ENCODE measurements at regions not wholly inside any gene's neighbourhood (a gene's known extent, or its start where the extent isn't known, plus 50 kb on each side); places are given as distances from the start of the nearest gene placed in this dataset.

DNA sequence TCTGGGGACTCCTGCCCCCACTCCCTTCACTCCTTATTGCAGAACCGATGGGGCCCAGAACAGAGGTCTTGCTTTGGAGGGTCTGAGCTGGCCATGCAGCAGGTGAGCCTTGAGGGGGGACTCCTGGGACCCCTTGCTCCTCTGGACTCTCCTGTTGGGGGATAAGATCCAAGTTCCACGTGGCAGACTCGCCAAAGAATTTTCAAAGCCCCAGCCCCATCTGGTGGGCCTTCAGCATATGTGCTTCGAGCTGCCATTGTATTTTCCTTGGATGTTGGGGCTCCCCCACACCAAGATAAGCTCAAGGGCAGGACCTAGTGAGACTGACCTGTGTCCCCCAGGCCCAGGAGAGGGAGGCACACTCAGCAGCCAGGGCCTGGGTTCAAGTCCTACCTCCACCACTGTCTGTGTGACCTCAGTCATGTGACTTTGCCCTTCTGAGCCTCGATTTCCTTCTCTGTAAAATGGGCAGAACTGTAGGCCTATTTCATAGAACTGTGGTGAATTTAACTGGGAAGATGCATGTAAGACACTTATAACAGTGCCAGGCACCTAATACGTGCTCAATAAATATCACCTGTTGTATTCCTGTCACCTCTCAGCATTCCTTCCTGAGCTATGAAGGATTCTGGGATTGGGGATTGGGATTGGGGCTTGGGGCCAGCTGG lies 115.5 kb downstream of the VEGFA start (continued):
- TF ChIP-seq, protein P1, sequence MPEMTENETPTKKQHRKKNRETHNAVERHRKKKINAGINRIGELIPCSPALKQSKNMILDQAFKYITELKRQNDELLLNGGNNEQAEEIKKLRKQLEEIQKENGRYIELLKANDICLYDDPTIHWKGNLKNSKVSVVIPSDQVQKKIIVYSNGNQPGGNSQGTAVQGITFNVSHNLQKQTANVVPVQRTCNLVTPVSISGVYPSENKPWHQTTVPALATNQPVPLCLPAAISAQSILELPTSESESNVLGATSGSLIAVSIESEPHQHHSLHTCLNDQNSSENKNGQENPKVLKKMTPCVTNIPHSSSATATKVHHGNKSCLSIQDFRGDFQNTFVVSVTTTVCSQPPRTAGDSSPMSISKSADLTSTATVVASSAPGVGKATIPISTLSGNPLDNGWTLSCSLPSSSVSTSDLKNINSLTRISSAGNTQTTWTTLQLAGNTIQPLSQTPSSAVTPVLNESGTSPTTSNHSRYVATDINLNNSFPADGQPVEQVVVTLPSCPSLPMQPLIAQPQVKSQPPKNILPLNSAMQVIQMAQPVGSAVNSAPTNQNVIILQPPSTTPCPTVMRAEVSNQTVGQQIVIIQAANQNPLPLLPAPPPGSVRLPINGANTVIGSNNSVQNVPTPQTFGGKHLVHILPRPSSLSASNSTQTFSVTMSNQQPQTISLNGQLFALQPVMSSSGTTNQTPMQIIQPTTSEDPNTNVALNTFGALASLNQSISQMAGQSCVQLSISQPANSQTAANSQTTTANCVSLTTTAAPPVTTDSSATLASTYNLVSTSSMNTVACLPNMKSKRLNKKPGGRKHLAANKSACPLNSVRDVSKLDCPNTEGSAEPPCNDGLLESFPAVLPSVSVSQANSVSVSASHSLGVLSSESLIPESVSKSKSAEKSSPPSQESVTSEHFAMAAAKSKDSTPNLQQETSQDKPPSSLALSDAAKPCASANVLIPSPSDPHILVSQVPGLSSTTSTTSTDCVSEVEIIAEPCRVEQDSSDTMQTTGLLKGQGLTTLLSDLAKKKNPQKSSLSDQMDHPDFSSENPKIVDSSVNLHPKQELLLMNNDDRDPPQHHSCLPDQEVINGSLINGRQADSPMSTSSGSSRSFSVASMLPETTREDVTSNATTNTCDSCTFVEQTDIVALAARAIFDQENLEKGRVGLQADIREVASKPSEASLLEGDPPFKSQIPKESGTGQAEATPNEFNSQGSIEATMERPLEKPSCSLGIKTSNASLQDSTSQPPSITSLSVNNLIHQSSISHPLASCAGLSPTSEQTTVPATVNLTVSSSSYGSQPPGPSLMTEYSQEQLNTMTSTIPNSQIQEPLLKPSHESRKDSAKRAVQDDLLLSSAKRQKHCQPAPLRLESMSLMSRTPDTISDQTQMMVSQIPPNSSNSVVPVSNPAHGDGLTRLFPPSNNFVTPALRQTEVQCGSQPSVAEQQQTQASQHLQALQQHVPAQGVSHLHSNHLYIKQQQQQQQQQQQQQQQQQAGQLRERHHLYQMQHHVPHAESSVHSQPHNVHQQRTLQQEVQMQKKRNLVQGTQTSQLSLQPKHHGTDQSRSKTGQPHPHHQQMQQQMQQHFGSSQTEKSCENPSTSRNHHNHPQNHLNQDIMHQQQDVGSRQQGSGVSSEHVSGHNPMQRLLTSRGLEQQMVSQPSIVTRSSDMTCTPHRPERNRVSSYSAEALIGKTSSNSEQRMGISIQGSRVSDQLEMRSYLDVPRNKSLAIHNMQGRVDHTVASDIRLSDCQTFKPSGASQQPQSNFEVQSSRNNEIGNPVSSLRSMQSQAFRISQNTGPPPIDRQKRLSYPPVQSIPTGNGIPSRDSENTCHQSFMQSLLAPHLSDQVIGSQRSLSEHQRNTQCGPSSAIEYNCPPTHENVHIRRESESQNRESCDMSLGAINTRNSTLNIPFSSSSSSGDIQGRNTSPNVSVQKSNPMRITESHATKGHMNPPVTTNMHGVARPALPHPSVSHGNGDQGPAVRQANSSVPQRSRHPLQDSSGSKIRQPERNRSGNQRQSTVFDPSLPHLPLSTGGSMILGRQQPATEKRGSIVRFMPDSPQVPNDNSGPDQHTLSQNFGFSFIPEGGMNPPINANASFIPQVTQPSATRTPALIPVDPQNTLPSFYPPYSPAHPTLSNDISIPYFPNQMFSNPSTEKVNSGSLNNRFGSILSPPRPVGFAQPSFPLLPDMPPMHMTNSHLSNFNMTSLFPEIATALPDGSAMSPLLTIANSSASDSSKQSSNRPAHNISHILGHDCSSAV (CRISPR knock-in tag; IDR thresholded peaks at IDR 0.05; ENCODE audit: borderline replicate concordance) = no peak
- TF ChIP-seq ZNF746 (CRISPR knock-in tag; IDR thresholded peaks at IDR 0.05) = no peak
- TF ChIP-seq STAG1 (CRISPR knock-in tag; IDR thresholded peaks at IDR 0.05) = peak; percentile 31; the same call in 1 of the 2 replicates
- TF ChIP-seq CHCHD3 (CRISPR knock-in tag; IDR thresholded peaks at IDR 0.05) = no peak
- TF ChIP-seq TBP (CRISPR knock-in tag; IDR thresholded peaks at IDR 0.05) = no peak
- TF ChIP-seq ZFP1 (CRISPR knock-in tag; IDR thresholded peaks at IDR 0.05) = no peak
- no peak for TF ChIP-seq RELA (CRISPR knock-in tag; IDR thresholded peaks at IDR 0.05)
- TF ChIP-seq CC2D1A (CRISPR knock-in tag; IDR thresholded peaks at IDR 0.05) = no peak
- no peak for TF ChIP-seq ZMAT3 (CRISPR knock-in tag; conservative IDR thresholded peaks at IDR 0.05)
- TF ChIP-seq TP53 (CRISPR knock-in tag; conservative IDR thresholded peaks at IDR 0.05) = no peak
- peak; percentile 86 for TF ChIP-seq ZNF629 (CRISPR knock-in tag; conservative IDR thresholded peaks at IDR 0.05)
- TF ChIP-seq ZNF496 (CRISPR knock-in tag; IDR thresholded peaks at IDR 0.05; ENCODE audit: insufficient replicate concordance) = no peak
- TF ChIP-seq ZNF160 (CRISPR knock-in tag; IDR thresholded peaks at IDR 0.05) = no peak
- TF ChIP-seq SMAD9 (CRISPR knock-in tag; IDR thresholded peaks at IDR 0.05) = no peak
- TF ChIP-seq ZNF878 (CRISPR knock-in tag; IDR thresholded peaks at IDR 0.05) = no peak
- no peak for TF ChIP-seq HNRNPLL (IDR thresholded peaks at IDR 0.05; ENCODE audit: low read depth, low read length, poor library complexity, severe bottlenecking)
- TF ChIP-seq MED1 (CRISPR knock-in tag; IDR thresholded peaks at IDR 0.05) = no peak
- TF ChIP-seq ZNF121 (CRISPR knock-in tag; IDR thresholded peaks at IDR 0.05) = no peak
